Panc1 (cell line): ENCODE measurements at regions not wholly inside any gene's neighbourhood (a gene's known extent, or its start where the extent isn't known, plus 50 kb on each side); places are given as distances from the start of the nearest gene placed in this dataset.

Source experiments
- ATAC-seq: fragments of 200-7000 bp; cut with Tn5 transposase; 2 replicates; pipeline ENCODE4 v1.9.1; 2020; ENCODE audit warnings: mild to moderate bottlenecking, moderate library complexity
- BruUV-seq: library from RNA; stranded (reverse); fragments of 400-500 nt; replicated peaks from 2 replicates; lab custom pipeline; 2021; lab: Mats Ljungman, UMichigan
- CTCF ChIA-PET: fragments of 300-600 bp; sonication (Branson Sonifier 250); formaldehyde crosslinking; loops from one replicate; lab custom pipeline; 2022; ENCODE audit warnings: antibody characterized with exemption; lab: Charles Lee
- POLR2A ChIA-PET: fragments of 300-600 bp; sonication (Branson Sonifier 250); formaldehyde crosslinking; loops from one replicate; lab custom pipeline; 2022; ENCODE audit warnings: antibody characterized with exemption; lab: Charles Lee
- DNase-seq: peaks from one replicate; pipeline ENCODE4 v3.0.0-alpha.2; 2010; ENCODE audit warnings: low read depth, low spot score
- H3K27ac ChIP-seq: 2 replicates; pipeline ENCODE4 v1.5.1; 2011; ENCODE audit warnings: mild to moderate bottlenecking, low read length, inconsistent platforms
- H3K27me3 ChIP-seq: fragments of 200-500 bp; sonication (Bioruptor generic); 2 replicates; pipeline ENCODE4 v1.6.0; 2014; ENCODE audit warnings: low read length, inconsistent platforms; ENCODE audit not compliant: control insufficient read depth, insufficient read depth
- H3K36me3 ChIP-seq: fragments of 200-500 bp; sonication (Bioruptor generic); 2 replicates; pipeline ENCODE4 v1.5.1; 2014; ENCODE audit warnings: inconsistent platforms, mild to moderate bottlenecking, low read length, moderate library complexity; ENCODE audit not compliant: control insufficient read depth, insufficient read depth
- H3K4me1 ChIP-seq: 2 replicates; pipeline ENCODE4 v1.5.1; 2011; ENCODE audit warnings: inconsistent platforms, mild to moderate bottlenecking, low read length, moderate library complexity; ENCODE audit not compliant: control insufficient read depth, insufficient read depth
- H3K4me3 ChIP-seq, 2 experiments: 2 replicates each; pipeline ENCODE4 v1.5.1; 2011 to 2012; ENCODE audit warnings: low read depth in 2 of 2, low read length in 2 of 2, mild to moderate bottlenecking in 2 of 2, inconsistent platforms in 1 of 2, moderate library complexity in 1 of 2
- H3K9me3 ChIP-seq: fragments of 200-500 bp; sonication (Bioruptor generic); 2 replicates; pipeline ENCODE4 v1.5.1; 2014; ENCODE audit warnings: low read depth, mild to moderate bottlenecking, inconsistent platforms, low read length, moderate library complexity; ENCODE audit not compliant: control insufficient read depth, insufficient read depth
- POLR2AphosphoS5 ChIP-seq: IDR thresholded peaks from 2 replicates; pipeline ENCODE4 v1.6.1; 2012; ENCODE audit warnings: mild to moderate bottlenecking, low read depth, low read length, moderate library complexity
- SIN3A ChIP-seq: IDR thresholded peaks from 2 replicates; pipeline ENCODE4 v1.6.1; 2012; ENCODE audit warnings: low read depth, mild to moderate bottlenecking, low read length, moderate library complexity, borderline replicate concordance; ENCODE audit not compliant: insufficient read depth
- TCF7L2 ChIP-seq: IDR thresholded peaks from 2 replicates; pipeline ENCODE4 v1.6.1; 2011; ENCODE audit warnings: mild to moderate bottlenecking, low read depth, low read length, inconsistent platforms
- in situ Hi-C: cut with HindIII; loops from 2 replicates; pipeline ENCODE4 v1.10.0; 2016; ENCODE audit warnings: low sequenced_read_pairs, low pct_unique_long_range_greater_than_20kb
- intact Hi-C: fragments of 100-400 bp; cut with micrococcal nuclease; formaldehyde crosslinking; loops from one replicate; pipeline ENCODE4 v1.10.0; 2022; ENCODE audit not compliant: unreplicated experiment
- TF ChIP-seq, protein P1 (sequence below): fragments of 450-650 bp; IDR thresholded peaks from 2 replicates; pipeline ENCODE4 v1.5.1; 2017; ENCODE audit warnings: mild to moderate bottlenecking
- TF ChIP-seq, protein P2 (sequence below), 2 experiments: IDR thresholded peaks; 2 replicates each; pipeline ENCODE4 v1.6.1; 2011 to 2012; ENCODE audit warnings: low read depth in 2 of 2, control low read depth in 1 of 2, low read length in 1 of 2, mild to moderate bottlenecking in 1 of 2, moderate library complexity in 1 of 2; ENCODE audit not compliant: insufficient read depth in 1 of 2

DNA sequence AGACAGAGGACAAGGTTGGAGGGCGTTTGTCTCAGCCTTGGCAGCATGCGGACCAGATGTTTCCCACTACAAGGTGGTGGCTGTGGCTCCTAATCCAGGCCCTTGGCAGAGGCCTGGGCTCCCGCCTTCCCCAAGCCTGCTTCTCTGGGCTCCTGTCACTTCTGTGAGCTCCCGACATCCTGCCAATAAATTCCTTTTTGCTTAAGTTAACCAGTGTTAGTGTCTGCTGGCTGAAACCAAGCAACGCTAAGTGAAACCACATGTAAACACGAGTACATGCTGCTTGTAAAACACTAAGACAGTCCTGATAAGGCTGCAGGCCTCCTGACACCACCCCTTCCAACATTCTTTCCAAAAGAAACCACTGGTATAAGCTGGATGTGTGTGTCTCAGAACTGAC is 263.6 kb upstream of the ZMIZ1 start:
- H3K4me3 ChIP-seq: no peak overlapping the region
- DNase-seq: no peak
- ATAC-seq: peak; percentile 75
- no TSS peak for BruUV-seq
- POLR2A ChIA-PET: interaction anchor here (0.5 kb wide), 1 partner anchor 168 kb away, joined by 21 read pairs; no protein-coding TSS in a partner anchor
- no peak overlapping the region for H3K27ac ChIP-seq
- no peaks in the 10 kb centered on the region for H3K9me3 ChIP-seq
- no peaks in the 10 kb centered on the region; the same call in 1 of the 2 replicates for H3K27me3 ChIP-seq
- CTCF ChIA-PET: no interaction called here
- in situ Hi-C loops (no loop called here), intact Hi-C loops (no loop called here)
- no peaks in the 10 kb centered on the region for H3K36me3 ChIP-seq
- TF ChIP-seq, protein P1, sequence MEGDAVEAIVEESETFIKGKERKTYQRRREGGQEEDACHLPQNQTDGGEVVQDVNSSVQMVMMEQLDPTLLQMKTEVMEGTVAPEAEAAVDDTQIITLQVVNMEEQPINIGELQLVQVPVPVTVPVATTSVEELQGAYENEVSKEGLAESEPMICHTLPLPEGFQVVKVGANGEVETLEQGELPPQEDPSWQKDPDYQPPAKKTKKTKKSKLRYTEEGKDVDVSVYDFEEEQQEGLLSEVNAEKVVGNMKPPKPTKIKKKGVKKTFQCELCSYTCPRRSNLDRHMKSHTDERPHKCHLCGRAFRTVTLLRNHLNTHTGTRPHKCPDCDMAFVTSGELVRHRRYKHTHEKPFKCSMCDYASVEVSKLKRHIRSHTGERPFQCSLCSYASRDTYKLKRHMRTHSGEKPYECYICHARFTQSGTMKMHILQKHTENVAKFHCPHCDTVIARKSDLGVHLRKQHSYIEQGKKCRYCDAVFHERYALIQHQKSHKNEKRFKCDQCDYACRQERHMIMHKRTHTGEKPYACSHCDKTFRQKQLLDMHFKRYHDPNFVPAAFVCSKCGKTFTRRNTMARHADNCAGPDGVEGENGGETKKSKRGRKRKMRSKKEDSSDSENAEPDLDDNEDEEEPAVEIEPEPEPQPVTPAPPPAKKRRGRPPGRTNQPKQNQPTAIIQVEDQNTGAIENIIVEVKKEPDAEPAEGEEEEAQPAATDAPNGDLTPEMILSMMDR: no peak
- TF ChIP-seq POLR2AphosphoS5 (no peak), SIN3A (no peak), TCF7L2 (no peak)
- TF ChIP-seq, protein P2, sequence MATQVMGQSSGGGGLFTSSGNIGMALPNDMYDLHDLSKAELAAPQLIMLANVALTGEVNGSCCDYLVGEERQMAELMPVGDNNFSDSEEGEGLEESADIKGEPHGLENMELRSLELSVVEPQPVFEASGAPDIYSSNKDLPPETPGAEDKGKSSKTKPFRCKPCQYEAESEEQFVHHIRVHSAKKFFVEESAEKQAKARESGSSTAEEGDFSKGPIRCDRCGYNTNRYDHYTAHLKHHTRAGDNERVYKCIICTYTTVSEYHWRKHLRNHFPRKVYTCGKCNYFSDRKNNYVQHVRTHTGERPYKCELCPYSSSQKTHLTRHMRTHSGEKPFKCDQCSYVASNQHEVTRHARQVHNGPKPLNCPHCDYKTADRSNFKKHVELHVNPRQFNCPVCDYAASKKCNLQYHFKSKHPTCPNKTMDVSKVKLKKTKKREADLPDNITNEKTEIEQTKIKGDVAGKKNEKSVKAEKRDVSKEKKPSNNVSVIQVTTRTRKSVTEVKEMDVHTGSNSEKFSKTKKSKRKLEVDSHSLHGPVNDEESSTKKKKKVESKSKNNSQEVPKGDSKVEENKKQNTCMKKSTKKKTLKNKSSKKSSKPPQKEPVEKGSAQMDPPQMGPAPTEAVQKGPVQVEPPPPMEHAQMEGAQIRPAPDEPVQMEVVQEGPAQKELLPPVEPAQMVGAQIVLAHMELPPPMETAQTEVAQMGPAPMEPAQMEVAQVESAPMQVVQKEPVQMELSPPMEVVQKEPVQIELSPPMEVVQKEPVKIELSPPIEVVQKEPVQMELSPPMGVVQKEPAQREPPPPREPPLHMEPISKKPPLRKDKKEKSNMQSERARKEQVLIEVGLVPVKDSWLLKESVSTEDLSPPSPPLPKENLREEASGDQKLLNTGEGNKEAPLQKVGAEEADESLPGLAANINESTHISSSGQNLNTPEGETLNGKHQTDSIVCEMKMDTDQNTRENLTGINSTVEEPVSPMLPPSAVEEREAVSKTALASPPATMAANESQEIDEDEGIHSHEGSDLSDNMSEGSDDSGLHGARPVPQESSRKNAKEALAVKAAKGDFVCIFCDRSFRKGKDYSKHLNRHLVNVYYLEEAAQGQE (IDR thresholded peaks at IDR 0.05; ENCODE audit: insufficient read depth in 1 of 2, low read depth in 2 of 2, low read length in 1 of 2): no peak
- H3K4me1 ChIP-seq: no peaks in the 10 kb centered on the region; the same call in 1 of the 2 replicates

DNA sequence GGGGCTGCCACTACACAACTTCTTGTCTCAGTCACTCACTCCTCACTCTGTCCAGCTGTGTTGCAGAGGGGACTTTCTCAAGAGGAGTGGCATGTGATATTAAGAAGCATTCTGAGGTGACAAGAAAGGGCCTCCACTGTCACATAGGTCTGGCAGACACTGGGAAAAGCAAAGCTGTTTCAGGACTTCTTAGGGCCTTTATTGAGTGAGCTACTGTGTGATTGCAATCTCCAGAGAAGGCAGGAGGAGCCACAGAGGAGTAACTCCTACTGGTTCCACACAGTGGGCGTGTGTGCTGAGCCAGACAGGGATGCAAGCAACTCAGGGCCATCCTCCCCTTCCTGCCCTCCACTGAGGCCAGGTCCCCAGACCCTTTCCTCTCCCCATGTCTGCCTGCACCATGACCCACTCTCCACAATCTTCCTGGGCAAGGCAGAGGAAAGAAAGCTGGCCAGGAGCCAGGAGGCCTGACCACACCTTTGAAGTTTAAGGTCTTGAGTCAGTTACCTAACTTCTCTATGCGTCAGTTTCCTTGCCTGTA is 262.0 kb upstream of the ZMIZ1 start:
- ChIA-PET CTCF (no interaction called here), POLR2A (no interaction called here)
- no peak for ATAC-seq
- Histone ChIP-seq H3K27ac (no peak overlapping the region), H3K36me3 (no peaks in the 10 kb centered on the region), H3K4me1 (no peaks in the 10 kb centered on the region; the same call in 1 of the 2 replicates), H3K4me3 (no peak overlapping the region), H3K9me3 (no peaks in the 10 kb centered on the region), H3K27me3 (no peaks in the 10 kb centered on the region; the same call in 1 of the 2 replicates)
- BruUV-seq: no TSS peak
- in situ Hi-C loops: no loop called here
- TF ChIP-seq SIN3A (no peak), POLR2AphosphoS5 (no peak), TCF7L2 (no peak)
- TF ChIP-seq, protein P1: no peak
- TF ChIP-seq, protein P2 (IDR thresholded peaks at IDR 0.05; ENCODE audit: insufficient read depth in 1 of 2, low read depth in 2 of 2, low read length in 1 of 2): no peak
- no peak for DNase-seq
- intact Hi-C loops: no loop called here
